ENCODE measurements at regions not wholly inside any gene's neighbourhood (a gene's known extent, or its start where the extent isn't known, plus 50 kb on each side); places are given as distances from the start of the nearest gene placed in this dataset.

DNA sequence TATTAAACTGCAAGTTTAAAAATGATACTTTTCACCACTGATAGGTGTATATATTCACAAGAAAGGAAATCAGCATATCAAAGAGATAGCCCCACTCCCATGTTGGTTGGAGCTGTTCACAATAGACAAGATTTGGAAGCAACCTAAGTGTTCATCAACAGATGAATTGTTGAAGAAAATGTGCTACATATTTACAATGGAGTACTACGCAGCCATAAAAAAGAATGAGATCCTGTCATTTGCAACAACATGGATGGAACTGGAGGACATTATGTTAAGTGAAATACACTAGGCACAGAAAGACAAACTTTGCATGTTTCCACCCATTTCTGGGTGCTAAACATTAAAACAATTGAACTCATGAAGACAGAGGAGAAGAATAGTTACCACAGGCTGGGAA lies 278.9 kb upstream of the XYLT1 start (continued):
- TF ChIP-seq, protein P1, sequence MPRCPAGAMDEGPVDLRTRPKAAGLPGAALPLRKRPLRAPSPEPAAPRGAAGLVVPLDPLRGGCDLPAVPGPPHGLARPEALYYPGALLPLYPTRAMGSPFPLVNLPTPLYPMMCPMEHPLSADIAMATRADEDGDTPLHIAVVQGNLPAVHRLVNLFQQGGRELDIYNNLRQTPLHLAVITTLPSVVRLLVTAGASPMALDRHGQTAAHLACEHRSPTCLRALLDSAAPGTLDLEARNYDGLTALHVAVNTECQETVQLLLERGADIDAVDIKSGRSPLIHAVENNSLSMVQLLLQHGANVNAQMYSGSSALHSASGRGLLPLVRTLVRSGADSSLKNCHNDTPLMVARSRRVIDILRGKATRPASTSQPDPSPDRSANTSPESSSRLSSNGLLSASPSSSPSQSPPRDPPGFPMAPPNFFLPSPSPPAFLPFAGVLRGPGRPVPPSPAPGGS (IDR thresholded peaks at IDR 0.05): no peak

DNA sequence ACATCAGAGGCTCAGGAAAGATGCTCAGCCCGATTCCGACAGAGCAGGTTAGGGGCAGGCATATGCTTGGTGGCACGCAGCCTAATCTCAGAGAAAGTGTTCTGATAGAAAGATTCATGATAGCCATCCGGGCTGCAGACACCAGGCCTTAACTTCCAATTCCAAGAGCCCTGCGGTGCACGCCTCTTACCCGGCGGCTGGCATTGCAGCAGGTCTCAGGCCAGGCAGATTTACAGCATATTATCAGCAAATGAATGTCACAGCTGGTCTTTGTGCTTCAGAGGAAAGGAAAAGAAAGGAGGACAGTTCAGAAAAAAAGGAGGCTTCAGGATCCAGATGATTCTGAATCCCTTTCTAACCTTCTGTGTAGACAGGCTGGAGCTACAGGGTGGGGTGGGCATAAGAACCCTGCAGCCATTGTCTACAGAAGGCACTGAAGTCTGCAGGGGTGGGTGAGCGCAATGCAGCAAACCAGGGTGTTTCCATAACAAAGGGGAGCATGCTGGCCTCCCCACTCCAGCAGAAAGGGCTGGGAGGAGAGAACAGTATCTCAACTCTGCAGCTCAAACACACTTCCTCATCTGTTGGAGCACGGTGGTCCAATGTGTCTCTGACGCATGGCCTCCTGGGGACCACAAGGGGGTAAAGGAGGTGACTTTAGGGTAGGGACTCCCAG lies 277.4 kb upstream of the XYLT1 start:
- no peaks in the 10 kb centered on the region for H3K9me3 ChIP-seq
- H3K4me2 ChIP-seq: no peak overlapping the region
- no peaks in the 10 kb centered on the region for H3K4me1 ChIP-seq
- no peak for DNase-seq (ENCODE audit: low read depth in 1 of 2, low spot score in 1 of 2)
- CTCF ChIA-PET: no interaction called here
- WGBS (ENCODE audit: missing lambda C conversion rate): 12% methylated on average over 10 of the region's 11 CpGs
- TF ChIP-seq CHD4 (IDR thresholded peaks at IDR 0.05; ENCODE audit: borderline replicate concordance) (no peak), RFX5 (IDR thresholded peaks at IDR 0.05) (no peak), JUNB (IDR thresholded peaks at IDR 0.05) (no peak), MYC (IDR thresholded peaks at IDR 0.05; ENCODE audit: borderline replicate concordance, low read length) (no peak), TP53 (CRISPR knock-in tag; IDR thresholded peaks at IDR 0.05) (no peak), POLR2A (IDR thresholded peaks at IDR 0.05; ENCODE audit: low read length) (no peak), HOXB5 (CRISPR knock-in tag; IDR thresholded peaks at IDR 0.05) (no peak), ZC3H11A (IDR thresholded peaks at IDR 0.05) (no peak), NPAS2 (CRISPR knock-in tag; IDR thresholded peaks at IDR 0.05; ENCODE audit: borderline replicate concordance) (no peak)
- TF ChIP-seq, protein P2, sequence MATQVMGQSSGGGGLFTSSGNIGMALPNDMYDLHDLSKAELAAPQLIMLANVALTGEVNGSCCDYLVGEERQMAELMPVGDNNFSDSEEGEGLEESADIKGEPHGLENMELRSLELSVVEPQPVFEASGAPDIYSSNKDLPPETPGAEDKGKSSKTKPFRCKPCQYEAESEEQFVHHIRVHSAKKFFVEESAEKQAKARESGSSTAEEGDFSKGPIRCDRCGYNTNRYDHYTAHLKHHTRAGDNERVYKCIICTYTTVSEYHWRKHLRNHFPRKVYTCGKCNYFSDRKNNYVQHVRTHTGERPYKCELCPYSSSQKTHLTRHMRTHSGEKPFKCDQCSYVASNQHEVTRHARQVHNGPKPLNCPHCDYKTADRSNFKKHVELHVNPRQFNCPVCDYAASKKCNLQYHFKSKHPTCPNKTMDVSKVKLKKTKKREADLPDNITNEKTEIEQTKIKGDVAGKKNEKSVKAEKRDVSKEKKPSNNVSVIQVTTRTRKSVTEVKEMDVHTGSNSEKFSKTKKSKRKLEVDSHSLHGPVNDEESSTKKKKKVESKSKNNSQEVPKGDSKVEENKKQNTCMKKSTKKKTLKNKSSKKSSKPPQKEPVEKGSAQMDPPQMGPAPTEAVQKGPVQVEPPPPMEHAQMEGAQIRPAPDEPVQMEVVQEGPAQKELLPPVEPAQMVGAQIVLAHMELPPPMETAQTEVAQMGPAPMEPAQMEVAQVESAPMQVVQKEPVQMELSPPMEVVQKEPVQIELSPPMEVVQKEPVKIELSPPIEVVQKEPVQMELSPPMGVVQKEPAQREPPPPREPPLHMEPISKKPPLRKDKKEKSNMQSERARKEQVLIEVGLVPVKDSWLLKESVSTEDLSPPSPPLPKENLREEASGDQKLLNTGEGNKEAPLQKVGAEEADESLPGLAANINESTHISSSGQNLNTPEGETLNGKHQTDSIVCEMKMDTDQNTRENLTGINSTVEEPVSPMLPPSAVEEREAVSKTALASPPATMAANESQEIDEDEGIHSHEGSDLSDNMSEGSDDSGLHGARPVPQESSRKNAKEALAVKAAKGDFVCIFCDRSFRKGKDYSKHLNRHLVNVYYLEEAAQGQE (IDR thresholded peaks at IDR 0.05): no peak
- TF ChIP-seq, protein P1 (IDR thresholded peaks at IDR 0.05): no peak
- H3K27ac ChIP-seq: no peak overlapping the region
- no peak overlapping the region for H3K4me3 ChIP-seq
- POLR2A ChIA-PET: no interaction called here
- no peak for FAIRE-seq
- ATAC-seq: no peak

DNA sequence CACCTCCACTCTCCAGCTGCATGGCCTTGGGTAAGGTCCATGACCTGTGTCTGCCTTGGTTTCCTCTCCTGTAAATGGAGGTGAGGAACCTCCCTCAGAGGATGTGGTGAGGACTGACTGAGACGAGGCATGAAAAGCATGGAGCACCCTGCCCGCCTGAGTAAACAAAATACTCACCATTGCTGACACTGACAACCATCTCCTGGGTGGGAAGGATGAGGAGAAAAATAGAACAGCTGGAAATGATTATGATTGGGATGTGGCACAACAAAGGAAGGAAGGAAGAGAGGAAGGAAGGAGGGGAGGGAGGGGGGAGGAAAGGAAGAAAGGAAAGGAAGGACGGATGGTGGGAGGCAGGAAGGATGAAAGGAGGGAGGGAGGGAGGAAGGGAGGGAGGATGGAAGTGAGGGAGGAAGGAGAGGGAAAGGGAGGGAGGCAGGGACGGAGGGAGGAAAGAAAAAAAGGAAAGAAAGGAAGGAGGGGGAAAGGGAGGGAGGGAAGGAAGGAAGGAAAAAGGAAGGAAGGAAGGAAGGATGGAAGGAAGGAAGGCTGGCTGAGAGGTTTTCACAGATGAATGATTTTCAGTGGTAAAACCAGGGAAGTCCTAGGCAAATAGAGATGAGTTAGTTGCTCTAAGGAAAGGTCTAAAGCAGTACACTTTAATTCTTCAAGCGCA lies 276.5 kb upstream of the XYLT1 start:
- Histone ChIP-seq H3K4me3 (no peak overlapping the region), H3K4me2 (no peak overlapping the region), H3K9me3 (no peaks in the 10 kb centered on the region), H3K27ac (no peak overlapping the region), H3K4me1 (no peaks in the 10 kb centered on the region)
- ChIA-PET POLR2A (no interaction called here), CTCF (no interaction called here)
- DNase-seq (ENCODE audit: low read depth in 1 of 2, low spot score in 1 of 2) (no peak), FAIRE-seq (no peak), ATAC-seq (no peak)
- TF ChIP-seq, protein P3, sequence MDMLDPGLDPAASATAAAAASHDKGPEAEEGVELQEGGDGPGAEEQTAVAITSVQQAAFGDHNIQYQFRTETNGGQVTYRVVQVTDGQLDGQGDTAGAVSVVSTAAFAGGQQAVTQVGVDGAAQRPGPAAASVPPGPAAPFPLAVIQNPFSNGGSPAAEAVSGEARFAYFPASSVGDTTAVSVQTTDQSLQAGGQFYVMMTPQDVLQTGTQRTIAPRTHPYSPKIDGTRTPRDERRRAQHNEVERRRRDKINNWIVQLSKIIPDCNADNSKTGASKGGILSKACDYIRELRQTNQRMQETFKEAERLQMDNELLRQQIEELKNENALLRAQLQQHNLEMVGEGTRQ (IDR thresholded peaks at IDR 0.05): no peak
- no peak for TF ChIP-seq RNF2 (IDR thresholded peaks at IDR 0.05; ENCODE audit: borderline replicate concordance, low read depth)
- no peak for TF ChIP-seq PHF8 (IDR thresholded peaks at IDR 0.05; ENCODE audit: borderline replicate concordance, low read depth)
- 21% methylated on average over 5 of the region's 5 CpGs for WGBS (ENCODE audit: missing lambda C conversion rate)
